ENCODE measurements at regions not wholly inside any gene's neighbourhood (a gene's known extent, or its start where the extent isn't known, plus 50 kb on each side); places are given as distances from the start of the nearest gene placed in this dataset.

DNA sequence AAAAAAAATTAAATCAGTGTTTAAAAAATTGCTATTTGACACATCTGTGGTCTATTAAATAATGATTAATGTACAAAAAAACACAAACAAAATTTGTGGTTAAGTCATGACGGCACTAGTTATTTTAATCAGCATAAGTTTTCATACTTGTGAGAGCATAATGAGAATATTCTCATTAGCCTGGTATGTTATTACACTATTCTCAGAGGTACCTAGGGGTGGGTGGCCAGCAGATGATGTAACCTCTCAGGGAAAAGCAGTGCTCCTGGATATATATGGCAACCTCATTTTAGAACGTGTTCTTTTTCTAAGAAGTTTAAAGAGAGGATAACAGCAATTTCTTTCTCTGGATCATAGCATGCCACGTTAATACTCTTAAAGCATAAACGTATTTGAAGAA, 109.2 kb downstream of the GJA1 start:
- WGBS: 78% methylated on average over 4 of the region's 4 CpGs
- H3K9ac ChIP-seq (ENCODE audit: low read depth in 1 of 2, low read length in 2 of 2): no peak overlapping the region
- no peak for TF ChIP-seq RAD21 (IDR thresholded peaks at IDR 0.05)
- TF ChIP-seq FOXA2 (IDR thresholded peaks at IDR 0.05): no peak
- TF ChIP-seq, protein P1, sequence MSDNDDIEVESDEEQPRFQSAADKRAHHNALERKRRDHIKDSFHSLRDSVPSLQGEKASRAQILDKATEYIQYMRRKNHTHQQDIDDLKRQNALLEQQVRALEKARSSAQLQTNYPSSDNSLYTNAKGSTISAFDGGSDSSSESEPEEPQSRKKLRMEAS (IDR thresholded peaks at IDR 0.05): no peak
- TF ChIP-seq HNF4G (IDR thresholded peaks at IDR 0.05): no peak
- TF ChIP-seq, protein P2, sequence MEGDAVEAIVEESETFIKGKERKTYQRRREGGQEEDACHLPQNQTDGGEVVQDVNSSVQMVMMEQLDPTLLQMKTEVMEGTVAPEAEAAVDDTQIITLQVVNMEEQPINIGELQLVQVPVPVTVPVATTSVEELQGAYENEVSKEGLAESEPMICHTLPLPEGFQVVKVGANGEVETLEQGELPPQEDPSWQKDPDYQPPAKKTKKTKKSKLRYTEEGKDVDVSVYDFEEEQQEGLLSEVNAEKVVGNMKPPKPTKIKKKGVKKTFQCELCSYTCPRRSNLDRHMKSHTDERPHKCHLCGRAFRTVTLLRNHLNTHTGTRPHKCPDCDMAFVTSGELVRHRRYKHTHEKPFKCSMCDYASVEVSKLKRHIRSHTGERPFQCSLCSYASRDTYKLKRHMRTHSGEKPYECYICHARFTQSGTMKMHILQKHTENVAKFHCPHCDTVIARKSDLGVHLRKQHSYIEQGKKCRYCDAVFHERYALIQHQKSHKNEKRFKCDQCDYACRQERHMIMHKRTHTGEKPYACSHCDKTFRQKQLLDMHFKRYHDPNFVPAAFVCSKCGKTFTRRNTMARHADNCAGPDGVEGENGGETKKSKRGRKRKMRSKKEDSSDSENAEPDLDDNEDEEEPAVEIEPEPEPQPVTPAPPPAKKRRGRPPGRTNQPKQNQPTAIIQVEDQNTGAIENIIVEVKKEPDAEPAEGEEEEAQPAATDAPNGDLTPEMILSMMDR (IDR thresholded peaks at IDR 0.05; ENCODE audit: low read depth, low read length, missing input control): no peak
- no peak for TF ChIP-seq JUND (IDR thresholded peaks at IDR 0.05)
- no peak for TF ChIP-seq GABPA (IDR thresholded peaks at IDR 0.05 in 1 of 2, conservative IDR thresholded peaks at IDR 0.05 in 1 of 2)
- TF ChIP-seq HNF4A (conservative IDR thresholded peaks at IDR 0.05): no peak
- TF ChIP-seq YY1 (IDR thresholded peaks at IDR 0.05): no peak
- TF ChIP-seq, protein P3, sequence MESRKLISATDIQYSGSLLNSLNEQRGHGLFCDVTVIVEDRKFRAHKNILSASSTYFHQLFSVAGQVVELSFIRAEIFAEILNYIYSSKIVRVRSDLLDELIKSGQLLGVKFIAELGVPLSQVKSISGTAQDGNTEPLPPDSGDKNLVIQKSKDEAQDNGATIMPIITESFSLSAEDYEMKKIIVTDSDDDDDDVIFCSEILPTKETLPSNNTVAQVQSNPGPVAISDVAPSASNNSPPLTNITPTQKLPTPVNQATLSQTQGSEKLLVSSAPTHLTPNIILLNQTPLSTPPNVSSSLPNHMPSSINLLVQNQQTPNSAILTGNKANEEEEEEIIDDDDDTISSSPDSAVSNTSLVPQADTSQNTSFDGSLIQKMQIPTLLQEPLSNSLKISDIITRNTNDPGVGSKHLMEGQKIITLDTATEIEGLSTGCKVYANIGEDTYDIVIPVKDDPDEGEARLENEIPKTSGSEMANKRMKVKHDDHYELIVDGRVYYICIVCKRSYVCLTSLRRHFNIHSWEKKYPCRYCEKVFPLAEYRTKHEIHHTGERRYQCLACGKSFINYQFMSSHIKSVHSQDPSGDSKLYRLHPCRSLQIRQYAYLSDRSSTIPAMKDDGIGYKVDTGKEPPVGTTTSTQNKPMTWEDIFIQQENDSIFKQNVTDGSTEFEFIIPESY (IDR thresholded peaks at IDR 0.05): no peak
- no peak for TF ChIP-seq TAF1 (conservative IDR thresholded peaks at IDR 0.05)
- no peak for TF ChIP-seq SP1 (IDR thresholded peaks at IDR 0.05)
- TF ChIP-seq, protein P4, sequence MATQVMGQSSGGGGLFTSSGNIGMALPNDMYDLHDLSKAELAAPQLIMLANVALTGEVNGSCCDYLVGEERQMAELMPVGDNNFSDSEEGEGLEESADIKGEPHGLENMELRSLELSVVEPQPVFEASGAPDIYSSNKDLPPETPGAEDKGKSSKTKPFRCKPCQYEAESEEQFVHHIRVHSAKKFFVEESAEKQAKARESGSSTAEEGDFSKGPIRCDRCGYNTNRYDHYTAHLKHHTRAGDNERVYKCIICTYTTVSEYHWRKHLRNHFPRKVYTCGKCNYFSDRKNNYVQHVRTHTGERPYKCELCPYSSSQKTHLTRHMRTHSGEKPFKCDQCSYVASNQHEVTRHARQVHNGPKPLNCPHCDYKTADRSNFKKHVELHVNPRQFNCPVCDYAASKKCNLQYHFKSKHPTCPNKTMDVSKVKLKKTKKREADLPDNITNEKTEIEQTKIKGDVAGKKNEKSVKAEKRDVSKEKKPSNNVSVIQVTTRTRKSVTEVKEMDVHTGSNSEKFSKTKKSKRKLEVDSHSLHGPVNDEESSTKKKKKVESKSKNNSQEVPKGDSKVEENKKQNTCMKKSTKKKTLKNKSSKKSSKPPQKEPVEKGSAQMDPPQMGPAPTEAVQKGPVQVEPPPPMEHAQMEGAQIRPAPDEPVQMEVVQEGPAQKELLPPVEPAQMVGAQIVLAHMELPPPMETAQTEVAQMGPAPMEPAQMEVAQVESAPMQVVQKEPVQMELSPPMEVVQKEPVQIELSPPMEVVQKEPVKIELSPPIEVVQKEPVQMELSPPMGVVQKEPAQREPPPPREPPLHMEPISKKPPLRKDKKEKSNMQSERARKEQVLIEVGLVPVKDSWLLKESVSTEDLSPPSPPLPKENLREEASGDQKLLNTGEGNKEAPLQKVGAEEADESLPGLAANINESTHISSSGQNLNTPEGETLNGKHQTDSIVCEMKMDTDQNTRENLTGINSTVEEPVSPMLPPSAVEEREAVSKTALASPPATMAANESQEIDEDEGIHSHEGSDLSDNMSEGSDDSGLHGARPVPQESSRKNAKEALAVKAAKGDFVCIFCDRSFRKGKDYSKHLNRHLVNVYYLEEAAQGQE (IDR thresholded peaks at IDR 0.05): no peak
- TF ChIP-seq, protein P5, sequence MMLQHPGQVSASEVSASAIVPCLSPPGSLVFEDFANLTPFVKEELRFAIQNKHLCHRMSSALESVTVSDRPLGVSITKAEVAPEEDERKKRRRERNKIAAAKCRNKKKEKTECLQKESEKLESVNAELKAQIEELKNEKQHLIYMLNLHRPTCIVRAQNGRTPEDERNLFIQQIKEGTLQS (IDR thresholded peaks at IDR 0.05): no peak
- H3K4me3 ChIP-seq (ENCODE audit: low read depth in 1 of 3, low read length in 3 of 3): no peak overlapping the region
- H3K9me3 ChIP-seq (ENCODE audit: control insufficient read depth in 4 of 4, low read length in 3 of 4): no peaks in the 10 kb centered on the region
- H3K4me1 ChIP-seq (ENCODE audit: control insufficient read depth in 4 of 4, insufficient read depth in 4 of 4, low read length in 3 of 4): no peaks in the 10 kb centered on the region
- DNase-seq (ENCODE audit: low spot score): no peak
- no peak overlapping the region for H3K27ac ChIP-seq (ENCODE audit: low read depth in 1 of 2, low read length in 2 of 2)
- H3K27me3 ChIP-seq (ENCODE audit: control insufficient read depth in 4 of 4, insufficient read depth in 4 of 4, low read length in 3 of 4): peaks cover 0 to 3% (median 0%) of the 10 kb centered on the region in 4 donors
- no peaks in the 10 kb centered on the region for H3K36me3 ChIP-seq (ENCODE audit: control insufficient read depth in 4 of 4, insufficient read depth in 3 of 4, low read depth in 1 of 4, low read length in 3 of 4)

DNA sequence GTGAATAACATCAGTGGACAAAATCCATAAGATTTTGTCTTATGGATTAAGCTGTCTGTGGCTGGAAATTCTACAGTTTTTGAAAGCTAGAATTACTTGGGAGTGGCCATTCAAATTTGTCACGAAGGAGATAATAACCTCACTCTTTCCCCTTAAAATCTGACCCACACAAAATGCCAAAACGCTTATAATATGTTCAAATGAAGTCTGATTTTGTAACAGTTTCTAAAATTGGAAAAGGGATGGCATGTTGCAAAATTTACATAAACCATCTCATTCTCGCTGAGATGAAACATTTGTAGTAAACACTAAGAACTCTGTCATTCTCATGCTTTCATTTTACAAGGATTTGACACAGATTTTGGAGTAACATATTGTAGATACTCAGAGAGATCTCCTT, 112.7 kb downstream of the GJA1 start:
- no peaks in the 10 kb centered on the region for H3K9me3 ChIP-seq (ENCODE audit: control insufficient read depth in 4 of 4, low read length in 3 of 4)
- no peak overlapping the region for H3K27ac ChIP-seq (ENCODE audit: low read depth in 1 of 2, low read length in 2 of 2)
- WGBS: 56% methylated on average over 3 of the region's 3 CpGs
- H3K4me1 ChIP-seq (ENCODE audit: control insufficient read depth in 4 of 4, insufficient read depth in 4 of 4, low read length in 3 of 4): no peaks in the 10 kb centered on the region
- no peak overlapping the region for H3K4me3 ChIP-seq (ENCODE audit: low read depth in 1 of 3, low read length in 3 of 3)
- H3K36me3 ChIP-seq (ENCODE audit: control insufficient read depth in 4 of 4, insufficient read depth in 3 of 4, low read depth in 1 of 4, low read length in 3 of 4): no peaks in the 10 kb centered on the region
- DNase-seq (ENCODE audit: low spot score): no peak
- no peak overlapping the region for H3K9ac ChIP-seq (ENCODE audit: low read depth in 1 of 2, low read length in 2 of 2)
- H3K27me3 ChIP-seq (ENCODE audit: control insufficient read depth in 4 of 4, insufficient read depth in 4 of 4, low read length in 3 of 4): peaks cover 0 to 3% (median 0%) of the 10 kb centered on the region in 4 donors
- TF ChIP-seq TAF1 (conservative IDR thresholded peaks at IDR 0.05) (no peak), FOXA2 (IDR thresholded peaks at IDR 0.05) (no peak), RXRA (IDR thresholded peaks at IDR 0.05) (no peak), FOXA1 (IDR thresholded peaks at IDR 0.05) (no peak), RAD21 (IDR thresholded peaks at IDR 0.05) (no peak), YY1 (IDR thresholded peaks at IDR 0.05) (no peak), JUND (IDR thresholded peaks at IDR 0.05) (no peak), GABPA (IDR thresholded peaks at IDR 0.05 in 1 of 2, conservative IDR thresholded peaks at IDR 0.05 in 1 of 2) (no peak), HNF4A (conservative IDR thresholded peaks at IDR 0.05) (no peak)
- TF ChIP-seq, protein P2 (IDR thresholded peaks at IDR 0.05; ENCODE audit: low read depth, low read length, missing input control): no peak
- TF ChIP-seq, protein P4 (IDR thresholded peaks at IDR 0.05): no peak
- TF ChIP-seq, protein P1 (IDR thresholded peaks at IDR 0.05): no peak
- TF ChIP-seq, protein P5 (IDR thresholded peaks at IDR 0.05): no peak

Measured in liver (tissue), 8 donors.